Stimulated activated naive B cell treated with anti-CD40 and anti-IgM and Interleukin-4, amounts not matched to agents 10 μg/mL and 1 μg/mL and 100 μg/mL, for 72 hours (primary cell): ENCODE measurements at regions not wholly inside any gene's neighbourhood (a gene's known extent, or its start where the extent isn't known, plus 50 kb on each side); places are given as distances from the start of the nearest gene placed in this dataset.
"Not testable (repeated sequence)": the region's sequence is repeated elsewhere in the genome, so short reads cannot be mapped to it uniquely, and the experiment has no call there.

Experiments used
- ATAC-seq, 2 donors: fragments of 150-1000 bp; cut with Tn5 transposase; replicated peaks; 2 replicates each; pipeline ENCODE4 v1.10.0; 2021; ENCODE audit warnings: moderate library complexity in 1 of 2
- DNase-seq: peaks from one replicate; pipeline ENCODE4 v3.0.0; 2021
- H3K27ac Mint-ChIP-seq: one replicate; pipeline ENCODE4 v1.8.0; 2022; ENCODE audit warnings: mild to moderate bottlenecking, mixed read lengths
- H3K27me3 Mint-ChIP-seq, 2 donors: one replicate each; pipeline ENCODE4 v1.8.0; 2022; ENCODE audit warnings: mixed read lengths in 2 of 2
- H3K36me3 Mint-ChIP-seq, 2 donors: one replicate each; pipeline ENCODE4 v1.8.0; 2022; ENCODE audit warnings: mixed read lengths in 2 of 2, mild to moderate bottlenecking in 1 of 2
- H3K4me1 Mint-ChIP-seq, 2 donors: one replicate each; pipeline ENCODE4 v1.8.0; 2022; ENCODE audit warnings: mixed read lengths in 2 of 2, mild to moderate bottlenecking in 1 of 2
- H3K4me3 Mint-ChIP-seq, 2 donors: one replicate each; pipeline ENCODE4 v1.8.0; 2022; ENCODE audit warnings: mild to moderate bottlenecking in 2 of 2, mixed read lengths in 2 of 2, moderate library complexity in 1 of 2
- H3K9me3 Mint-ChIP-seq, 2 donors: one replicate each; pipeline ENCODE4 v1.8.0; 2022; ENCODE audit warnings: mixed read lengths in 2 of 2, mild to moderate bottlenecking in 1 of 2

GRCh38 chr6:170004585-170005210 lies 253.3 kb downstream of the ERMARD start:
- no peak overlapping the region for H3K4me3 Mint-ChIP-seq
- H3K9me3 Mint-ChIP-seq, result peaks cover 12 to 26% of the 10 kb centered on the region in 2 donors
- H3K27me3 Mint-ChIP-seq, result peaks cover 0 to 13% of the 10 kb centered on the region in 2 donors
- no peak for DNase-seq
- no peak overlapping the region for H3K27ac Mint-ChIP-seq
- peaks cover 12 to 19% of the 10 kb centered on the region in 2 donors for H3K36me3 Mint-ChIP-seq
- ATAC-seq, result no peak
- H3K4me1 Mint-ChIP-seq, result peaks cover 7 to 9% of the 10 kb centered on the region in 2 donors

GRCh38 chr6:170003451-170004160 lies 252.2 kb downstream of the ERMARD start:
- peaks cover 7 to 9% of the 10 kb centered on the region in 2 donors for H3K4me1 Mint-ChIP-seq
- no peak for DNase-seq
- H3K27ac Mint-ChIP-seq, result no peak overlapping the region
- H3K36me3 Mint-ChIP-seq, result peaks cover 12 to 19% of the 10 kb centered on the region in 2 donors
- no peak overlapping the region for H3K4me3 Mint-ChIP-seq
- peaks cover 0 to 5% of the 10 kb centered on the region in 2 donors for H3K27me3 Mint-ChIP-seq
- ATAC-seq, result no peak
- H3K9me3 Mint-ChIP-seq, result peaks cover 12 to 26% of the 10 kb centered on the region in 2 donors

GRCh38 chr6:170003027-170003426 lies 251.6 kb downstream of the ERMARD start:
- H3K9me3 Mint-ChIP-seq, result peaks cover 12 to 26% of the 10 kb centered on the region in 2 donors
- H3K27ac Mint-ChIP-seq, result no peak overlapping the region
- no peak overlapping the region for H3K4me3 Mint-ChIP-seq
- DNase-seq (no peak), ATAC-seq (no peak)
- H3K4me1 Mint-ChIP-seq, result peaks cover 7 to 9% of the 10 kb centered on the region in 2 donors
- H3K36me3 Mint-ChIP-seq, result peaks cover 12 to 19% of the 10 kb centered on the region in 2 donors
- peaks cover 0 to 1% of the 10 kb centered on the region in 2 donors for H3K27me3 Mint-ChIP-seq

GRCh38 chr6:170001782-170002181 lies 250.4 kb downstream of the ERMARD start:
- H3K4me1 Mint-ChIP-seq, H3K4me3 Mint-ChIP-seq, ATAC-seq, H3K27ac Mint-ChIP-seq, DNase-seq, H3K27me3 Mint-ChIP-seq: not testable (repeated sequence)
- peaks cover 12 to 19% of the 10 kb centered on the region in 2 donors for H3K36me3 Mint-ChIP-seq
- H3K9me3 Mint-ChIP-seq, result peaks cover 12 to 26% of the 10 kb centered on the region in 2 donors

GRCh38 chr6:170000071-170000843 lies 248.8 kb downstream of the ERMARD start:
- Mint-ChIP-seq H3K36me3 (peaks cover 9 to 14% of the 10 kb centered on the region in 2 donors), H3K9me3 (peaks cover 8 to 22% of the 10 kb centered on the region in 2 donors), H3K27ac (no peak overlapping the region), H3K4me1 (peaks cover 2 to 3% of the 10 kb centered on the region in 2 donors), H3K4me3 (no peak overlapping the region), H3K27me3 (peaks cover 0 to 4% of the 10 kb centered on the region in 2 donors)
- DNase-seq, result no peak
- ATAC-seq, result no peak

- Mint-ChIP-seq H3K4me3 (no peak overlapping the region), H3K4me1 (peaks cover 0 to 2% of the 10 kb centered on the region in 2 donors), H3K27me3 (peaks cover 0 to 4% of the 10 kb centered on the region in 2 donors), H3K27ac (no peak overlapping the region), H3K9me3 (peaks cover 6 to 20% of the 10 kb centered on the region in 2 donors), H3K36me3 (peaks cover 6 to 11% of the 10 kb centered on the region in 2 donors)
- no peak for DNase-seq
- ATAC-seq, result no peak
These were observed 247.9 kb downstream of the ERMARD start for GRCh38 chr6:169999367-169999766.

GRCh38 chr6:169998457-169998856 lies 247.0 kb downstream of the ERMARD start:
- H3K36me3 Mint-ChIP-seq, result peaks cover 6 to 11% of the 10 kb centered on the region in 2 donors
- DNase-seq, result no peak
- peaks cover 3 to 4% of the 10 kb centered on the region in 2 donors for H3K4me1 Mint-ChIP-seq
- H3K4me3 Mint-ChIP-seq, result no peak overlapping the region
- no peak for ATAC-seq
- no peak overlapping the region for H3K27ac Mint-ChIP-seq
- peaks cover 4% of the 10 kb centered on the region in 2 donors for H3K27me3 Mint-ChIP-seq
- peaks cover 0 to 17% of the 10 kb centered on the region in 2 donors for H3K9me3 Mint-ChIP-seq

- Mint-ChIP-seq H3K36me3 (peaks cover 6 to 11% of the 10 kb centered on the region in 2 donors), H3K4me3 (no peak overlapping the region), H3K27me3 (peaks cover 4 to 5% of the 10 kb centered on the region in 2 donors), H3K27ac (peak overlapping the region; percentile 42), H3K4me1 (peaks cover 4 to 6% of the 10 kb centered on the region in 2 donors), H3K9me3 (peaks cover 0 to 15% of the 10 kb centered on the region in 2 donors)
- peak; percentile 36 to 42 for ATAC-seq
- DNase-seq, result no peak
These were observed 246.5 kb downstream of the ERMARD start for GRCh38 chr6:169997930-169998218.

- DNase-seq (no peak), ATAC-seq (no peak)
- Mint-ChIP-seq H3K4me3 (no peak overlapping the region), H3K4me1 (peaks cover 5 to 10% of the 10 kb centered on the region in 2 donors), H3K36me3 (peaks cover 3 to 9% of the 10 kb centered on the region in 2 donors), H3K27me3 (peaks cover 4 to 5% of the 10 kb centered on the region in 2 donors), H3K9me3 (peaks cover 0 to 11% of the 10 kb centered on the region in 2 donors), H3K27ac (no peak overlapping the region)
These were observed 245.9 kb downstream of the ERMARD start for GRCh38 chr6:169997187-169997929.

GRCh38 chr6:169996378-169997051 lies 245.1 kb downstream of the ERMARD start:
- Mint-ChIP-seq H3K27ac (no peak overlapping the region), H3K4me3 (no peak overlapping the region), H3K4me1 (peaks cover 12 to 18% of the 10 kb centered on the region in 2 donors), H3K9me3 (peaks cover 0 to 8% of the 10 kb centered on the region in 2 donors), H3K27me3 (peaks cover 4 to 5% of the 10 kb centered on the region in 2 donors), H3K36me3 (peaks cover 0 to 6% of the 10 kb centered on the region in 2 donors)
- no peak for DNase-seq
- ATAC-seq, result no peak

- DNase-seq (no peak), ATAC-seq (no peak)
- Mint-ChIP-seq H3K27ac (no peak overlapping the region), H3K9me3 (no peaks in the 10 kb centered on the region), H3K4me1 (peaks cover 24 to 33% of the 10 kb centered on the region in 2 donors), H3K4me3 (no peak overlapping the region), H3K36me3 (no peaks in the 10 kb centered on the region), H3K27me3 (peaks cover 5 to 9% of the 10 kb centered on the region in 2 donors)
These were observed 243.3 kb downstream of the ERMARD start for GRCh38 chr6:169994739-169995138.

GRCh38 chr6:169993861-169994481 lies 242.5 kb downstream of the ERMARD start:
- no peak overlapping the region for H3K4me3 Mint-ChIP-seq
- DNase-seq (no peak), ATAC-seq (no peak)
- H3K36me3 Mint-ChIP-seq, result no peaks in the 10 kb centered on the region
- H3K4me1 Mint-ChIP-seq, result peaks cover 30 to 41% of the 10 kb centered on the region in 2 donors
- H3K9me3 Mint-ChIP-seq, result no peaks in the 10 kb centered on the region
- H3K27me3 Mint-ChIP-seq, result peaks cover 10 to 16% of the 10 kb centered on the region in 2 donors
- no peak overlapping the region for H3K27ac Mint-ChIP-seq

- ATAC-seq (no peak), DNase-seq (no peak)
- peaks cover 31 to 46% of the 10 kb centered on the region in 2 donors for H3K4me1 Mint-ChIP-seq
- H3K9me3 Mint-ChIP-seq, result no peaks in the 10 kb centered on the region
- no peak overlapping the region for H3K27ac Mint-ChIP-seq
- no peaks in the 10 kb centered on the region for H3K36me3 Mint-ChIP-seq
- no peak overlapping the region for H3K4me3 Mint-ChIP-seq
- H3K27me3 Mint-ChIP-seq, result peaks cover 10 to 14% of the 10 kb centered on the region in 2 donors
These were observed 240.5 kb downstream of the ERMARD start for GRCh38 chr6:169991913-169992312.
